ENCODE measurements at regions not wholly inside any gene's neighbourhood (a gene's known extent, or its start where the extent isn't known, plus 50 kb on each side); places are given as distances from the start of the nearest gene placed in this dataset.
"Not testable (repeated sequence)": the region's sequence is repeated elsewhere in the genome, so short reads cannot be mapped to it uniquely, and the experiment has no call there.

- H3K4me3 ChIP-seq = peak overlapping the region; percentile 8
- H3K36me3 ChIP-seq = no peaks in the 10 kb centered on the region; the same call in 1 of the 2 replicates
- peak in 1 of 2 experiments; percentile 78 for DNase-seq (ENCODE audit: low read depth in 1 of 2, low spot score in 2 of 2)
- H3K4me1 ChIP-seq (replicated peaks) = peaks cover 46% of the 10 kb centered on the region
- peak overlapping the region; percentile 94 for H3K27ac ChIP-seq
- no peaks in the 10 kb centered on the region for H3K9me3 ChIP-seq (replicated peaks)
- no peaks in the 10 kb centered on the region for H3K27me3 ChIP-seq (replicated peaks)
These were observed 114.2 kb upstream of the BEND6 start for GRCh38 chr6:56840467-56841380.

GRCh38 chr6:56839533-56840183 lies 115.2 kb upstream of the BEND6 start:
- no peak overlapping the region for H3K4me3 ChIP-seq
- H3K27ac ChIP-seq = peak overlapping the region; percentile 94

GRCh38 chr6:56838965-56839364 lies 115.9 kb upstream of the BEND6 start:
- Histone ChIP-seq H3K4me3 (no peak overlapping the region), H3K36me3 (no peaks in the 10 kb centered on the region), H3K4me1 (replicated peaks) (peaks cover 43% of the 10 kb centered on the region), H3K9me3 (replicated peaks) (no peaks in the 10 kb centered on the region), H3K27me3 (replicated peaks) (no peaks in the 10 kb centered on the region), H3K27ac (no peak overlapping the region; the same call in none of the 2 replicates)
- DNase-seq (ENCODE audit: low read depth in 1 of 2, low spot score in 2 of 2) = no peak

More at GRCh38 chr6:56839533-56840183, 115.2 kb upstream of the BEND6 start:
- Histone ChIP-seq H3K9me3 (replicated peaks) (no peaks in the 10 kb centered on the region), H3K36me3 (no peaks in the 10 kb centered on the region), H3K27me3 (replicated peaks) (no peaks in the 10 kb centered on the region), H3K4me1 (replicated peaks) (peaks cover 43% of the 10 kb centered on the region)
- no peak for DNase-seq (ENCODE audit: low read depth in 1 of 2, low spot score in 2 of 2)

GRCh38 chr6:56838016-56838555 lies 116.8 kb upstream of the BEND6 start:
- DNase-seq (ENCODE audit: low read depth in 1 of 2, low spot score in 2 of 2) = no peak
- Histone ChIP-seq H3K27me3 (replicated peaks) (no peaks in the 10 kb centered on the region), H3K27ac (no peak overlapping the region), H3K9me3 (replicated peaks) (no peaks in the 10 kb centered on the region), H3K36me3 (no peaks in the 10 kb centered on the region), H3K4me3 (no peak overlapping the region), H3K4me1 (replicated peaks) (peaks cover 43% of the 10 kb centered on the region)

- Histone ChIP-seq H3K4me1 (replicated peaks) (peaks cover 42% of the 10 kb centered on the region), H3K4me3 (no peak overlapping the region), H3K9me3 (replicated peaks) (no peaks in the 10 kb centered on the region), H3K27ac (no peak overlapping the region), H3K27me3 (replicated peaks) (no peaks in the 10 kb centered on the region), H3K36me3 (no peaks in the 10 kb centered on the region)
- no peak for DNase-seq (ENCODE audit: low read depth in 1 of 2, low spot score in 2 of 2)
These were observed 117.5 kb upstream of the BEND6 start for GRCh38 chr6:56837322-56837894.

GRCh38 chr6:56835612-56836011 lies 119.3 kb upstream of the BEND6 start:
- no peaks in the 10 kb centered on the region for H3K9me3 ChIP-seq (replicated peaks)
- no peak overlapping the region for H3K27ac ChIP-seq
- H3K4me3 ChIP-seq = no peak overlapping the region
- H3K4me1 ChIP-seq (replicated peaks) = peaks cover 25% of the 10 kb centered on the region
- no peaks in the 10 kb centered on the region for H3K27me3 ChIP-seq (replicated peaks)
- no peak for DNase-seq (ENCODE audit: low read depth in 1 of 2, low spot score in 2 of 2)
- H3K36me3 ChIP-seq = no peaks in the 10 kb centered on the region

GRCh38 chr6:56833873-56834272 lies 121.0 kb upstream of the BEND6 start:
- Histone ChIP-seq H3K4me1 (replicated peaks) (peaks cover 7% of the 10 kb centered on the region), H3K9me3 (replicated peaks) (no peaks in the 10 kb centered on the region), H3K4me3 (no peak overlapping the region), H3K36me3 (no peaks in the 10 kb centered on the region), H3K27me3 (replicated peaks) (no peaks in the 10 kb centered on the region), H3K27ac (no peak overlapping the region)
- no peak for DNase-seq (ENCODE audit: low read depth in 1 of 2, low spot score in 2 of 2)

GRCh38 chr6:56833127-56833791 lies 121.6 kb upstream of the BEND6 start:
- Histone ChIP-seq H3K4me3 (no peak overlapping the region), H3K27me3 (replicated peaks) (no peaks in the 10 kb centered on the region), H3K9me3 (replicated peaks) (no peaks in the 10 kb centered on the region), H3K4me1 (replicated peaks) (peaks cover 4% of the 10 kb centered on the region), H3K36me3 (no peaks in the 10 kb centered on the region), H3K27ac (no peak overlapping the region)
- no peak for DNase-seq (ENCODE audit: low read depth in 1 of 2, low spot score in 2 of 2)

GRCh38 chr6:56832225-56832624 lies 122.7 kb upstream of the BEND6 start:
- Histone ChIP-seq H3K27me3 (replicated peaks) (no peaks in the 10 kb centered on the region), H3K4me3 (no peak overlapping the region), H3K4me1 (replicated peaks) (no peaks in the 10 kb centered on the region), H3K9me3 (replicated peaks) (no peaks in the 10 kb centered on the region), H3K36me3 (no peaks in the 10 kb centered on the region), H3K27ac (no peak overlapping the region)
- no peak for DNase-seq (ENCODE audit: low read depth in 1 of 2, low spot score in 2 of 2)

- no peak overlapping the region for H3K4me3 ChIP-seq
- no peak overlapping the region for H3K27ac ChIP-seq
- H3K27me3 ChIP-seq (replicated peaks) = no peaks in the 10 kb centered on the region
- no peak for DNase-seq (ENCODE audit: low read depth in 1 of 2, low spot score in 2 of 2)
- no peaks in the 10 kb centered on the region for H3K36me3 ChIP-seq
- no peaks in the 10 kb centered on the region for H3K9me3 ChIP-seq (replicated peaks)
- H3K4me1 ChIP-seq (replicated peaks) = no peaks in the 10 kb centered on the region
These were observed 123.6 kb upstream of the BEND6 start for GRCh38 chr6:56831334-56831733.

- no peak overlapping the region for H3K27ac ChIP-seq
- DNase-seq (ENCODE audit: low read depth in 1 of 2, low spot score in 2 of 2) = no peak
- H3K36me3 ChIP-seq = no peaks in the 10 kb centered on the region
- no peaks in the 10 kb centered on the region for H3K4me1 ChIP-seq (replicated peaks)
- no peak overlapping the region for H3K4me3 ChIP-seq
- no peaks in the 10 kb centered on the region for H3K9me3 ChIP-seq (replicated peaks)
- H3K27me3 ChIP-seq (replicated peaks) = no peaks in the 10 kb centered on the region
These were observed 126.8 kb upstream of the BEND6 start for GRCh38 chr6:56827908-56828649.

- not testable (repeated sequence) for H3K36me3 ChIP-seq; H3K27ac ChIP-seq; H3K27me3 ChIP-seq (replicated peaks); H3K4me1 ChIP-seq (replicated peaks); DNase-seq (ENCODE audit: low read depth in 1 of 2, low spot score in 2 of 2); H3K4me3 ChIP-seq; H3K9me3 ChIP-seq (replicated peaks)
These were observed 130.5 kb upstream of the BEND6 start for GRCh38 chr6:56824431-56824830.

- Histone ChIP-seq H3K36me3 (peaks cover 4% of the 10 kb centered on the region; the same call in 1 of the 2 replicates), H3K27me3 (replicated peaks) (no peaks in the 10 kb centered on the region), H3K4me3 (no peak overlapping the region), H3K9me3 (replicated peaks) (no peaks in the 10 kb centered on the region), H3K27ac (no peak overlapping the region), H3K4me1 (replicated peaks) (peaks cover 9% of the 10 kb centered on the region)
- DNase-seq (ENCODE audit: low read depth in 1 of 2, low spot score in 2 of 2) = no peak
These were observed 133.9 kb upstream of the BEND6 start for GRCh38 chr6:56821005-56821432.

Data from SJSA1 (cell line).